ENCODE measurements at regions not wholly inside any gene's neighbourhood (a gene's known extent, or its start where the extent isn't known, plus 50 kb on each side); places are given as distances from the start of the nearest gene placed in this dataset.

- Histone ChIP-seq H3K4me3 (ENCODE audit: low read length in 3 of 3) (no peak overlapping the region), H3K36me3 (ENCODE audit: control insufficient read depth in 3 of 3, insufficient read depth in 3 of 3, low read length in 3 of 3) (no peaks in the 10 kb centered on the region), H3K9me3 (ENCODE audit: control insufficient read depth in 3 of 3, low read length in 3 of 3) (no peaks in the 10 kb centered on the region), H3K9ac (ENCODE audit: low read depth in 1 of 3, low read length in 3 of 3) (no peak overlapping the region), H3K4me1 (ENCODE audit: control insufficient read depth in 3 of 3, insufficient read depth in 3 of 3, low read length in 3 of 3) (no peaks in the 10 kb centered on the region), H3K27me3 (ENCODE audit: control insufficient read depth in 3 of 3, insufficient read depth in 3 of 3, low read length in 3 of 3) (no peaks in the 10 kb centered on the region), H3K27ac (ENCODE audit: low read depth, low read length) (no peak overlapping the region)
These were observed 185.6 kb upstream of the EPHA7 start for GRCh38 chr6:93604951-93605350.

- H3K27me3 ChIP-seq (ENCODE audit: control insufficient read depth in 3 of 3, insufficient read depth in 3 of 3, low read length in 3 of 3), result no peaks in the 10 kb centered on the region
- H3K4me3 ChIP-seq (ENCODE audit: low read length in 3 of 3), result no peak overlapping the region
- peaks cover 0 to 3% (median 0%) of the 10 kb centered on the region in 3 donors for H3K9me3 ChIP-seq (ENCODE audit: control insufficient read depth in 3 of 3, low read length in 3 of 3)
- no peak overlapping the region for H3K9ac ChIP-seq (ENCODE audit: low read depth in 1 of 3, low read length in 3 of 3)
- no peaks in the 10 kb centered on the region for H3K4me1 ChIP-seq (ENCODE audit: control insufficient read depth in 3 of 3, insufficient read depth in 3 of 3, low read length in 3 of 3)
- H3K36me3 ChIP-seq (ENCODE audit: control insufficient read depth in 3 of 3, insufficient read depth in 3 of 3, low read length in 3 of 3), result no peaks in the 10 kb centered on the region
- H3K27ac ChIP-seq (ENCODE audit: low read depth, low read length), result no peak overlapping the region
These were observed 173.1 kb upstream of the EPHA7 start for GRCh38 chr6:93592417-93592816.

- Histone ChIP-seq H3K9me3 (ENCODE audit: control insufficient read depth in 3 of 3, low read length in 3 of 3) (no peaks in the 10 kb centered on the region), H3K4me1 (ENCODE audit: control insufficient read depth in 3 of 3, insufficient read depth in 3 of 3, low read length in 3 of 3) (no peaks in the 10 kb centered on the region), H3K9ac (ENCODE audit: low read depth in 1 of 3, low read length in 3 of 3) (no peak overlapping the region), H3K27ac (ENCODE audit: low read depth, low read length) (no peak overlapping the region), H3K27me3 (ENCODE audit: control insufficient read depth in 3 of 3, insufficient read depth in 3 of 3, low read length in 3 of 3) (no peaks in the 10 kb centered on the region), H3K36me3 (ENCODE audit: control insufficient read depth in 3 of 3, insufficient read depth in 3 of 3, low read length in 3 of 3) (no peaks in the 10 kb centered on the region), H3K4me3 (ENCODE audit: low read length in 3 of 3) (no peak overlapping the region)
These were observed 166.9 kb upstream of the EPHA7 start for GRCh38 chr6:93586306-93586705.

- H3K9me3 ChIP-seq (ENCODE audit: control insufficient read depth in 3 of 3, low read length in 3 of 3), result no peaks in the 10 kb centered on the region
- H3K4me3 ChIP-seq (ENCODE audit: low read length in 3 of 3), result no peak overlapping the region
- H3K27me3 ChIP-seq (ENCODE audit: control insufficient read depth in 3 of 3, insufficient read depth in 3 of 3, low read length in 3 of 3), result no peaks in the 10 kb centered on the region
- H3K36me3 ChIP-seq (ENCODE audit: control insufficient read depth in 3 of 3, insufficient read depth in 3 of 3, low read length in 3 of 3), result no peaks in the 10 kb centered on the region
- H3K27ac ChIP-seq (ENCODE audit: low read depth, low read length), result no peak overlapping the region
- no peak overlapping the region for H3K9ac ChIP-seq (ENCODE audit: low read depth in 1 of 3, low read length in 3 of 3)
- H3K4me1 ChIP-seq (ENCODE audit: control insufficient read depth in 3 of 3, insufficient read depth in 3 of 3, low read length in 3 of 3), result no peaks in the 10 kb centered on the region
These were observed 164.9 kb upstream of the EPHA7 start for GRCh38 chr6:93584300-93584699.

GRCh38 chr6:93581371-93581770, 162.0 kb upstream of the EPHA7 start:
- Histone ChIP-seq H3K27ac (ENCODE audit: low read depth, low read length) (no peak overlapping the region), H3K9ac (ENCODE audit: low read depth in 1 of 3, low read length in 3 of 3) (no peak overlapping the region), H3K27me3 (ENCODE audit: control insufficient read depth in 3 of 3, insufficient read depth in 3 of 3, low read length in 3 of 3) (no peaks in the 10 kb centered on the region), H3K9me3 (ENCODE audit: control insufficient read depth in 3 of 3, low read length in 3 of 3) (no peaks in the 10 kb centered on the region), H3K4me3 (ENCODE audit: low read length in 3 of 3) (no peak overlapping the region), H3K4me1 (ENCODE audit: control insufficient read depth in 3 of 3, insufficient read depth in 3 of 3, low read length in 3 of 3) (no peaks in the 10 kb centered on the region), H3K36me3 (ENCODE audit: control insufficient read depth in 3 of 3, insufficient read depth in 3 of 3, low read length in 3 of 3) (no peaks in the 10 kb centered on the region)

GRCh38 chr6:93580446-93580845, 161.1 kb upstream of the EPHA7 start:
- no peaks in the 10 kb centered on the region for H3K36me3 ChIP-seq (ENCODE audit: control insufficient read depth in 3 of 3, insufficient read depth in 3 of 3, low read length in 3 of 3)
- no peak overlapping the region for H3K9ac ChIP-seq (ENCODE audit: low read depth in 1 of 3, low read length in 3 of 3)
- H3K27ac ChIP-seq (ENCODE audit: low read depth, low read length), result no peak overlapping the region
- no peaks in the 10 kb centered on the region for H3K9me3 ChIP-seq (ENCODE audit: control insufficient read depth in 3 of 3, low read length in 3 of 3)
- no peak overlapping the region for H3K4me3 ChIP-seq (ENCODE audit: low read length in 3 of 3)
- H3K4me1 ChIP-seq (ENCODE audit: control insufficient read depth in 3 of 3, insufficient read depth in 3 of 3, low read length in 3 of 3), result no peaks in the 10 kb centered on the region
- H3K27me3 ChIP-seq (ENCODE audit: control insufficient read depth in 3 of 3, insufficient read depth in 3 of 3, low read length in 3 of 3), result no peaks in the 10 kb centered on the region

GRCh38 chr6:93575495-93576267, 156.3 kb upstream of the EPHA7 start:
- Histone ChIP-seq H3K27me3 (ENCODE audit: control insufficient read depth in 3 of 3, insufficient read depth in 3 of 3, low read length in 3 of 3) (no peaks in the 10 kb centered on the region), H3K27ac (ENCODE audit: low read depth, low read length) (no peak overlapping the region), H3K4me1 (ENCODE audit: control insufficient read depth in 3 of 3, insufficient read depth in 3 of 3, low read length in 3 of 3) (no peaks in the 10 kb centered on the region), H3K9ac (ENCODE audit: low read depth in 1 of 3, low read length in 3 of 3) (no peak overlapping the region), H3K9me3 (ENCODE audit: control insufficient read depth in 3 of 3, low read length in 3 of 3) (no peaks in the 10 kb centered on the region), H3K36me3 (ENCODE audit: control insufficient read depth in 3 of 3, insufficient read depth in 3 of 3, low read length in 3 of 3) (no peaks in the 10 kb centered on the region), H3K4me3 (ENCODE audit: low read length in 3 of 3) (no peak overlapping the region)

- H3K27ac ChIP-seq (ENCODE audit: low read depth, low read length), result no peak overlapping the region
- no peaks in the 10 kb centered on the region for H3K36me3 ChIP-seq (ENCODE audit: control insufficient read depth in 3 of 3, insufficient read depth in 3 of 3, low read length in 3 of 3)
- H3K4me3 ChIP-seq (ENCODE audit: low read length in 3 of 3), result no peak overlapping the region
- no peak overlapping the region for H3K9ac ChIP-seq (ENCODE audit: low read depth in 1 of 3, low read length in 3 of 3)
- no peaks in the 10 kb centered on the region for H3K27me3 ChIP-seq (ENCODE audit: control insufficient read depth in 3 of 3, insufficient read depth in 3 of 3, low read length in 3 of 3)
- no peaks in the 10 kb centered on the region for H3K9me3 ChIP-seq (ENCODE audit: control insufficient read depth in 3 of 3, low read length in 3 of 3)
- no peaks in the 10 kb centered on the region for H3K4me1 ChIP-seq (ENCODE audit: control insufficient read depth in 3 of 3, insufficient read depth in 3 of 3, low read length in 3 of 3)
These were observed 154.9 kb upstream of the EPHA7 start for GRCh38 chr6:93574299-93574698.

GRCh38 chr6:93571346-93571745, 152.0 kb upstream of the EPHA7 start:
- Histone ChIP-seq H3K4me1 (ENCODE audit: control insufficient read depth in 3 of 3, insufficient read depth in 3 of 3, low read length in 3 of 3) (no peaks in the 10 kb centered on the region), H3K27me3 (ENCODE audit: control insufficient read depth in 3 of 3, insufficient read depth in 3 of 3, low read length in 3 of 3) (no peaks in the 10 kb centered on the region), H3K27ac (ENCODE audit: low read depth, low read length) (no peak overlapping the region), H3K36me3 (ENCODE audit: control insufficient read depth in 3 of 3, insufficient read depth in 3 of 3, low read length in 3 of 3) (no peaks in the 10 kb centered on the region), H3K9me3 (ENCODE audit: control insufficient read depth in 3 of 3, low read length in 3 of 3) (no peaks in the 10 kb centered on the region), H3K4me3 (ENCODE audit: low read length in 3 of 3) (no peak overlapping the region), H3K9ac (ENCODE audit: low read depth in 1 of 3, low read length in 3 of 3) (no peak overlapping the region)

- H3K27ac ChIP-seq (ENCODE audit: low read depth, low read length), result no peak overlapping the region
- H3K36me3 ChIP-seq (ENCODE audit: control insufficient read depth in 3 of 3, insufficient read depth in 3 of 3, low read length in 3 of 3), result no peaks in the 10 kb centered on the region
- no peak overlapping the region for H3K4me3 ChIP-seq (ENCODE audit: low read length in 3 of 3)
- no peaks in the 10 kb centered on the region for H3K27me3 ChIP-seq (ENCODE audit: control insufficient read depth in 3 of 3, insufficient read depth in 3 of 3, low read length in 3 of 3)
- no peak overlapping the region for H3K9ac ChIP-seq (ENCODE audit: low read depth in 1 of 3, low read length in 3 of 3)
- H3K9me3 ChIP-seq (ENCODE audit: control insufficient read depth in 3 of 3, low read length in 3 of 3), result no peaks in the 10 kb centered on the region
- H3K4me1 ChIP-seq (ENCODE audit: control insufficient read depth in 3 of 3, insufficient read depth in 3 of 3, low read length in 3 of 3), result no peaks in the 10 kb centered on the region
These were observed 148.8 kb upstream of the EPHA7 start for GRCh38 chr6:93568169-93568568.
